HG03108 (cell line): ENCODE measurements at regions not wholly inside any gene's neighbourhood (a gene's known extent, or its start where the extent isn't known, plus 50 kb on each side); places are given as distances from the start of the nearest gene placed in this dataset.
"Not testable (repeated sequence)": the region's sequence is repeated elsewhere in the genome, so short reads cannot be mapped to it uniquely, and the experiment has no call there.

ENCODE experiments used
- ATAC-seq: cut with Tn5 transposase; IDR thresholded peaks from one replicate; pipeline ENCODE4 v1.9.1; 2021; ENCODE audit warnings: moderate library complexity; ENCODE audit not compliant: unreplicated experiment

GRCh38 chr7:127530148-127530547 is 55.2 kb downstream of the GCC1 start:
- ATAC-seq, result no peak

- no peak for ATAC-seq
These were observed 57.8 kb downstream of the GCC1 start for GRCh38 chr7:127527561-127527960.

- ATAC-seq, result no peak
These were observed 59.4 kb downstream of the GCC1 start for GRCh38 chr7:127525866-127526480.

GRCh38 chr7:127516320-127516719 is 69.1 kb downstream of the GCC1 start:
- ATAC-seq, result no peak

- no peak for ATAC-seq
These were observed 70.9 kb downstream of the GCC1 start for GRCh38 chr7:127514499-127514898.

- ATAC-seq, result no peak
These were observed 72.1 kb downstream of the GCC1 start for GRCh38 chr7:127513311-127513710.

- no peak for ATAC-seq
These were observed 72.7 kb downstream of the GCC1 start for GRCh38 chr7:127512663-127513062.

GRCh38 chr7:127504715-127505114 is 80.7 kb downstream of the GCC1 start:
- ATAC-seq, result no peak

GRCh38 chr7:127501817-127502216 is 83.6 kb downstream of the GCC1 start:
- ATAC-seq, result no peak

- ATAC-seq, result no peak
These were observed 94.9 kb upstream of the ZNF800 start for GRCh38 chr7:127487381-127487780.

- ATAC-seq, result no peak
These were observed 94.1 kb upstream of the ZNF800 start for GRCh38 chr7:127486654-127487053.

GRCh38 chr7:127485482-127485881 is 93.0 kb upstream of the ZNF800 start:
- no peak for ATAC-seq

- no peak for ATAC-seq
These were observed 92.4 kb upstream of the ZNF800 start for GRCh38 chr7:127484954-127485353.

- no peak for ATAC-seq
These were observed 86.0 kb upstream of the ZNF800 start for GRCh38 chr7:127478461-127478860.

- no peak for ATAC-seq
These were observed 85.5 kb upstream of the ZNF800 start for GRCh38 chr7:127478024-127478355.

- ATAC-seq, result no peak
These were observed 85.0 kb upstream of the ZNF800 start for GRCh38 chr7:127477295-127478023.

GRCh38 chr7:127476618-127477017 is 84.1 kb upstream of the ZNF800 start:
- ATAC-seq, result no peak

GRCh38 chr7:127474457-127474856 is 81.9 kb upstream of the ZNF800 start:
- ATAC-seq, result no peak

- ATAC-seq, result no peak
These were observed 80.9 kb upstream of the ZNF800 start for GRCh38 chr7:127473409-127473808.

GRCh38 chr7:127460077-127460476 is 67.6 kb upstream of the ZNF800 start:
- ATAC-seq, result no peak

GRCh38 chr7:127451258-127451657 is 58.8 kb upstream of the ZNF800 start:
- not testable (repeated sequence) for ATAC-seq

- ATAC-seq, result no peak
These were observed 56.1 kb upstream of the ZNF800 start for GRCh38 chr7:127448566-127448965.
